ENCODE measurements at regions not wholly inside any gene's neighbourhood (a gene's known extent, or its start where the extent isn't known, plus 50 kb on each side); places are given as distances from the start of the nearest gene placed in this dataset.

GRCh38 chr12:18898470-18898869 is 160.6 kb downstream of the CAPZA3 start:
- DNase-seq (ENCODE audit: low spot score) (no peak), FAIRE-seq (no peak)

GRCh38 chr12:18899162-18899561 is 161.2 kb downstream of the CAPZA3 start:
- no peak for FAIRE-seq
- no peak for DNase-seq (ENCODE audit: low spot score)

- DNase-seq (ENCODE audit: low spot score) (no peak), FAIRE-seq (no peak)
These were observed 161.9 kb downstream of the CAPZA3 start for GRCh38 chr12:18899678-18900317.

- FAIRE-seq (no peak), DNase-seq (ENCODE audit: low spot score) (no peak)
These were observed 167.2 kb downstream of the CAPZA3 start for GRCh38 chr12:18905134-18905533.

GRCh38 chr12:18906395-18906794 is 168.5 kb downstream of the CAPZA3 start:
- no peak for DNase-seq (ENCODE audit: low spot score)
- no peak for FAIRE-seq

GRCh38 chr12:18907127-18907526 is 169.2 kb downstream of the CAPZA3 start:
- FAIRE-seq (no peak), DNase-seq (ENCODE audit: low spot score) (no peak)

GRCh38 chr12:18907728-18908127 is 169.8 kb downstream of the CAPZA3 start:
- DNase-seq (ENCODE audit: low spot score): no peak
- no peak for FAIRE-seq

GRCh38 chr12:18908191-18908590 is 170.3 kb downstream of the CAPZA3 start:
- FAIRE-seq (no peak), DNase-seq (ENCODE audit: low spot score) (no peak)

GRCh38 chr12:18919871-18920511 is 182.1 kb downstream of the CAPZA3 start:
- FAIRE-seq (no peak), DNase-seq (ENCODE audit: low spot score) (no peak)

GRCh38 chr12:18922851-18923250 is 184.9 kb downstream of the CAPZA3 start:
- DNase-seq (ENCODE audit: low spot score) (no peak), FAIRE-seq (no peak)

GRCh38 chr12:18923721-18924120 is 185.8 kb downstream of the CAPZA3 start:
- DNase-seq (ENCODE audit: low spot score) (no peak), FAIRE-seq (no peak)

GRCh38 chr12:18926188-18926587 is 188.3 kb downstream of the CAPZA3 start:
- FAIRE-seq (no peak), DNase-seq (ENCODE audit: low spot score) (no peak)

GRCh38 chr12:18932211-18932610 is 194.3 kb downstream of the CAPZA3 start:
- no peak for DNase-seq (ENCODE audit: low spot score)
- no peak for FAIRE-seq

GRCh38 chr12:18932715-18933114 is 194.8 kb downstream of the CAPZA3 start:
- no peak for DNase-seq (ENCODE audit: low spot score)
- FAIRE-seq: no peak

- no peak for DNase-seq (ENCODE audit: low spot score)
- no peak for FAIRE-seq
These were observed 194.1 kb upstream of the PLEKHA5 start for GRCh38 chr12:18935371-18935965.

GRCh38 chr12:18939051-18939450 is 190.5 kb upstream of the PLEKHA5 start:
- DNase-seq (ENCODE audit: low spot score): no peak
- no peak for FAIRE-seq

GRCh38 chr12:18942669-18943068 is 186.9 kb upstream of the PLEKHA5 start:
- no peak for DNase-seq (ENCODE audit: low spot score)
- FAIRE-seq: no peak

- FAIRE-seq (no peak), DNase-seq (ENCODE audit: low spot score) (no peak)
These were observed 186.3 kb upstream of the PLEKHA5 start for GRCh38 chr12:18943200-18943599.

GRCh38 chr12:18946106-18946505 is 183.4 kb upstream of the PLEKHA5 start:
- FAIRE-seq (no peak), DNase-seq (ENCODE audit: low spot score) (no peak)

GRCh38 chr12:18951218-18951617 is 178.3 kb upstream of the PLEKHA5 start:
- DNase-seq (ENCODE audit: low spot score) (no peak), FAIRE-seq (no peak)

- no peak for FAIRE-seq
- no peak for DNase-seq (ENCODE audit: low spot score)
These were observed 176.0 kb upstream of the PLEKHA5 start for GRCh38 chr12:18953505-18953904.

- DNase-seq (ENCODE audit: low spot score): peak; percentile 8
- peak; percentile 8 for FAIRE-seq
These were observed 173.9 kb upstream of the PLEKHA5 start for GRCh38 chr12:18955594-18955993.

- DNase-seq (ENCODE audit: low spot score) (no peak), FAIRE-seq (no peak)
These were observed 164.3 kb upstream of the PLEKHA5 start for GRCh38 chr12:18965203-18965602.

All from RCC 7860 (cell line).